ENCODE measurements at regions not wholly inside any gene's neighbourhood (a gene's known extent, or its start where the extent isn't known, plus 50 kb on each side); places are given as distances from the start of the nearest gene placed in this dataset.

GRCh38 chr3:86175051-86175536 is 815.9 kb downstream of the VGLL3 start:
- Histone ChIP-seq H3K36me3 (no peaks in the 10 kb centered on the region), H3K4me1 (peaks cover 8 to 16% (median 9%) of the 10 kb centered on the region in 4 donors), H3K27me3 (no peaks in the 10 kb centered on the region), H3K27ac (peak overlapping the region in 2 of 4 donors; percentile 17 to 35), H3K9me3 (no peaks in the 10 kb centered on the region), H3K4me3 (no peak overlapping the region)
- WGBS, 2 donors (ENCODE audit: low coverage in 1 of 2): 0 to 29% methylated on average over 1 to 3 of the region's 3 CpGs
- in situ Hi-C loops (cut with MboI; ENCODE audit: low pct_ligation_motif_present in 1 of 4, low pct_unique_long_range_greater_than_20kb in 1 of 4, low sequenced_read_pairs in 3 of 4): no loop called here
- DNase-seq: no peak
- intact Hi-C loops (cut with DNase I; ENCODE audit: low total_unique reads): no loop called here
- TF ChIP-seq POLR2A (IDR thresholded peaks at IDR 0.05) (no peak), EP300 (IDR thresholded peaks at IDR 0.05; ENCODE audit: low read depth) (no peak), CTCF (IDR thresholded peaks at IDR 0.05) (no peak), POLR2AphosphoS5 (IDR thresholded peaks at IDR 0.05) (no peak)

- Histone ChIP-seq H3K27ac (no peak overlapping the region), H3K4me1 (peaks cover 8 to 16% (median 9%) of the 10 kb centered on the region in 4 donors), H3K27me3 (no peaks in the 10 kb centered on the region), H3K4me3 (no peak overlapping the region), H3K36me3 (no peaks in the 10 kb centered on the region), H3K9me3 (no peaks in the 10 kb centered on the region)
- intact Hi-C loops (cut with DNase I; ENCODE audit: low total_unique reads): no loop called here
- no peak for DNase-seq
- TF ChIP-seq POLR2A (IDR thresholded peaks at IDR 0.05) (no peak), CTCF (IDR thresholded peaks at IDR 0.05) (no peak), EP300 (IDR thresholded peaks at IDR 0.05; ENCODE audit: low read depth) (no peak), POLR2AphosphoS5 (IDR thresholded peaks at IDR 0.05) (no peak)
- in situ Hi-C loops (cut with MboI; ENCODE audit: low pct_ligation_motif_present in 1 of 4, low pct_unique_long_range_greater_than_20kb in 1 of 4, low sequenced_read_pairs in 3 of 4): no loop called here
- 58 to 73% methylated on average over 3 of the region's 3 CpGs for WGBS, 2 donors (ENCODE audit: low coverage in 1 of 2)
Measured at GRCh38 chr3:86173401-86173800, 817.5 kb downstream of the VGLL3 start.

GRCh38 chr3:86168512-86168911 is 822.4 kb downstream of the VGLL3 start:
- Histone ChIP-seq H3K9me3 (no peaks in the 10 kb centered on the region), H3K27me3 (no peaks in the 10 kb centered on the region), H3K4me3 (no peak overlapping the region), H3K27ac (no peak overlapping the region), H3K36me3 (no peaks in the 10 kb centered on the region), H3K4me1 (no peaks in the 10 kb centered on the region)
- in situ Hi-C loops (cut with MboI; ENCODE audit: low pct_ligation_motif_present in 1 of 4, low pct_unique_long_range_greater_than_20kb in 1 of 4, low sequenced_read_pairs in 3 of 4): no loop called here
- intact Hi-C loops (cut with DNase I; ENCODE audit: low total_unique reads): no loop called here
- TF ChIP-seq POLR2AphosphoS5 (IDR thresholded peaks at IDR 0.05): no peak
- no peak for TF ChIP-seq POLR2A (IDR thresholded peaks at IDR 0.05)
- no peak for TF ChIP-seq EP300 (IDR thresholded peaks at IDR 0.05; ENCODE audit: low read depth)
- no peak for TF ChIP-seq CTCF (IDR thresholded peaks at IDR 0.05)
- 78 to 84% methylated on average over 1 of the region's 1 CpG for WGBS, 2 donors (ENCODE audit: low coverage in 1 of 2)
- DNase-seq: no peak

- Histone ChIP-seq H3K27me3 (no peaks in the 10 kb centered on the region), H3K36me3 (no peaks in the 10 kb centered on the region), H3K4me1 (peaks cover 0 to 6% (median 2%) of the 10 kb centered on the region in 4 donors), H3K27ac (no peak overlapping the region), H3K4me3 (no peak overlapping the region), H3K9me3 (no peaks in the 10 kb centered on the region)
- in situ Hi-C loops (cut with MboI; ENCODE audit: low pct_ligation_motif_present in 1 of 4, low pct_unique_long_range_greater_than_20kb in 1 of 4, low sequenced_read_pairs in 3 of 4) (no loop called here), intact Hi-C loops (cut with DNase I; ENCODE audit: low total_unique reads) (no loop called here)
- WGBS, 2 donors (ENCODE audit: low coverage in 1 of 2): 75 to 79% methylated on average over 1 of the region's 1 CpG
- no peak for TF ChIP-seq CTCF (IDR thresholded peaks at IDR 0.05)
- no peak for TF ChIP-seq POLR2AphosphoS5 (IDR thresholded peaks at IDR 0.05)
- TF ChIP-seq EP300 (IDR thresholded peaks at IDR 0.05; ENCODE audit: low read depth): no peak
- TF ChIP-seq POLR2A (IDR thresholded peaks at IDR 0.05): no peak
- DNase-seq: no peak
Measured at GRCh38 chr3:86162521-86162920, 828.4 kb downstream of the VGLL3 start.

Measured in transverse colon (tissue), 4 donors.